GM23338 (cell line): ENCODE measurements at regions not wholly inside any gene's neighbourhood (a gene's known extent, or its start where the extent isn't known, plus 50 kb on each side); places are given as distances from the start of the nearest gene placed in this dataset.

Source experiments
- ATAC-seq: fragments of 200-7000 bp; cut with Tn5 transposase; 3 replicates; pipeline ENCODE4 v1.9.1; 2020
- DNase-seq: peaks from one replicate; pipeline ENCODE4 v3.0.0-alpha.2; 2015; ENCODE audit warnings: low spot score
- H2AFZ ChIP-seq: fragments of 200-600 bp; sonication (generic); 2 replicates; pipeline ENCODE4 v1.8.0; 2016; ENCODE audit warnings: antibody characterized with exemption, mild to moderate bottlenecking, moderate library complexity
- H3F3A ChIP-seq: fragments of 200-600 bp; sonication (generic); replicated peaks from 2 replicates; pipeline ENCODE4 v1.8.0; 2017; ENCODE audit warnings: antibody characterized with exemption, mixed run types, low read depth
- H3K27ac ChIP-seq: fragments of 200-600 bp; sonication (generic); 2 replicates; pipeline ENCODE4 v1.6.1; 2016; ENCODE audit warnings: low read depth
- H3K27me3 ChIP-seq: fragments of 200-600 bp; sonication (generic); 2 replicates; pipeline ENCODE4 v1.8.0; 2016; ENCODE audit warnings: mild to moderate bottlenecking, mixed run types, moderate library complexity; ENCODE audit not compliant: insufficient read depth
- H3K36me3 ChIP-seq: fragments of 200-600 bp; sonication (generic); 2 replicates; pipeline ENCODE4 v1.8.0; 2016; ENCODE audit warnings: mild to moderate bottlenecking; ENCODE audit not compliant: insufficient read depth
- H3K4me1 ChIP-seq: fragments of 200-600 bp; sonication (generic); 2 replicates; pipeline ENCODE4 v1.8.0; 2016; ENCODE audit warnings: mild to moderate bottlenecking, moderate library complexity; ENCODE audit not compliant: insufficient read depth
- H3K4me2 ChIP-seq: fragments of 200-600 bp; sonication (generic); 2 replicates; pipeline ENCODE4 v1.7.1; 2017; ENCODE audit warnings: mixed run types
- H3K4me3 ChIP-seq: fragments of 200-600 bp; sonication (generic); 2 replicates; pipeline ENCODE4 v1.6.1; 2016; ENCODE audit warnings: mixed run types
- H3K79me2 ChIP-seq: fragments of 200-600 bp; sonication (generic); replicated peaks from 2 replicates; pipeline ENCODE4 v1.8.0; 2017; ENCODE audit warnings: mild to moderate bottlenecking; ENCODE audit not compliant: insufficient read depth
- H3K9me2 ChIP-seq: fragments of 200-600 bp; sonication (generic); 2 replicates; pipeline ENCODE4 v1.8.0; 2017; ENCODE audit not compliant: insufficient read depth
- H4K20me1 ChIP-seq: fragments of 200-600 bp; sonication (generic); replicated peaks from 2 replicates; pipeline ENCODE4 v1.8.0; 2017; ENCODE audit warnings: mild to moderate bottlenecking; ENCODE audit not compliant: insufficient read depth
- H3K27ac Mint-ChIP-seq: 2 replicates; pipeline ENCODE4 v1.8.0; 2020; ENCODE audit warnings: inconsistent platforms, mild to moderate bottlenecking, moderate library complexity, mixed read lengths
- H3K27me3 Mint-ChIP-seq: 3 replicates; pipeline ENCODE4 v1.8.0; 2022; ENCODE audit warnings: low read depth, mild to moderate bottlenecking, moderate library complexity, mixed read lengths, inconsistent platforms; ENCODE audit not compliant: insufficient read depth, poor library complexity
- H3K36me3 Mint-ChIP-seq: 3 replicates; pipeline ENCODE4 v1.8.0; 2021; ENCODE audit warnings: low read depth, mild to moderate bottlenecking, inconsistent platforms, moderate library complexity, mixed read lengths
- H3K4me1 Mint-ChIP-seq: 3 replicates; pipeline ENCODE4 v1.8.0; 2020; ENCODE audit warnings: mild to moderate bottlenecking, inconsistent platforms, mixed read lengths
- H3K4me3 Mint-ChIP-seq: 3 replicates; pipeline ENCODE4 v1.8.0; 2021; ENCODE audit warnings: moderate library complexity, mild to moderate bottlenecking, inconsistent platforms, mixed read lengths
- H3K9me3 Mint-ChIP-seq: 3 replicates; pipeline ENCODE4 v1.8.0; 2020; ENCODE audit warnings: moderate library complexity, mild to moderate bottlenecking, inconsistent platforms, mixed read lengths
- EZH2 ChIP-seq: fragments of 200-600 bp; sonication (generic); IDR thresholded peaks from one replicate; pipeline ENCODE4 v1.8.0; 2017; ENCODE audit warnings: antibody characterized with exemption, mild to moderate bottlenecking, low read depth; ENCODE audit not compliant: unreplicated experiment
- EZH2phosphoT487 ChIP-seq: fragments of 200-600 bp; sonication (generic); IDR thresholded peaks from one replicate; pipeline ENCODE4 v1.8.1; 2018; ENCODE audit warnings: antibody characterized with exemption; ENCODE audit not compliant: unreplicated experiment
- JUNB ChIP-seq: IDR thresholded peaks from one replicate; pipeline ENCODE4 v1.6.1; 2016; ENCODE audit warnings: antibody characterized with exemption; ENCODE audit not compliant: unreplicated experiment
- NANOG ChIP-seq: IDR thresholded peaks from 2 replicates; pipeline ENCODE4 v1.6.1; 2016; ENCODE audit warnings: antibody characterized with exemption, borderline replicate concordance
- POLR2AphosphoS5 ChIP-seq: IDR thresholded peaks from 2 replicates; pipeline ENCODE4 v1.6.1; 2016; ENCODE audit warnings: antibody characterized with exemption, low read depth
- ZNF114 ChIP-seq: fragments of 250-450 bp; sonication (Bioruptor Pico); IDR thresholded peaks from 2 replicates; pipeline ENCODE4 v1.5.0; 2020; ENCODE audit warnings: mild to moderate bottlenecking, moderate library complexity
- ZNF331 ChIP-seq: fragments of 250-450 bp; sonication (Bioruptor Pico); IDR thresholded peaks from 2 replicates; pipeline ENCODE4 v1.5.0; 2020; ENCODE audit warnings: low read depth, mild to moderate bottlenecking, moderate library complexity
- TF ChIP-seq, protein P1 (sequence below): fragments of 250-450 bp; sonication (Bioruptor Pico); IDR thresholded peaks from 2 replicates; pipeline ENCODE4 v1.5.0; 2020; ENCODE audit warnings: mild to moderate bottlenecking, moderate library complexity
- TF ChIP-seq, protein P2 (sequence below), 2 experiments: fragments of 200-600 bp in 1 of 2; sonication (generic) in 1 of 2; conservative IDR thresholded peaks; 2 replicates each; pipeline versions ENCODE4 v1.5.1 to v1.6.1; 2016 to 2017; ENCODE audit warnings: antibody characterized with exemption in 2 of 2, low read depth in 2 of 2, mild to moderate bottlenecking in 2 of 2, moderate library complexity in 1 of 2

DNA sequence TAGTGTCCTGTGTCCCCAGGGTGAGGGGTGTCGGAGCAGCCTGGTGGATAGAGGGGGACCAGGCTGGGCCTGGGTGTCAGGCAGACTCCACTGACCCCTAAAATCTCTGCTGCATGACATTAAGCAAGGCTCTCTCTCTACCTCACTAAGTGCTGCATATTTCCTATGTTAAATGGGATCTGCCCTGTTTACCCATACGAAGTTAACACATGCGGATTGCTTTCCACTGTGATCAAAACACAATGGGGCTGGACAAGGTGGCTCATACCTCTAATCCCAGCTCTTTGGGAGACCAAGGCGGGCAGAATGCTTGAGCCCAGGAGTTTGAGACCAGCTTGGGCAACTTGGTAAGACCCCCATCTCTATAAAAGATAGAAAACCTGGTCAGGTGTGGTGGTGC is 426.2 kb downstream of the MIAT start (continued):
- TF ChIP-seq, protein P1, sequence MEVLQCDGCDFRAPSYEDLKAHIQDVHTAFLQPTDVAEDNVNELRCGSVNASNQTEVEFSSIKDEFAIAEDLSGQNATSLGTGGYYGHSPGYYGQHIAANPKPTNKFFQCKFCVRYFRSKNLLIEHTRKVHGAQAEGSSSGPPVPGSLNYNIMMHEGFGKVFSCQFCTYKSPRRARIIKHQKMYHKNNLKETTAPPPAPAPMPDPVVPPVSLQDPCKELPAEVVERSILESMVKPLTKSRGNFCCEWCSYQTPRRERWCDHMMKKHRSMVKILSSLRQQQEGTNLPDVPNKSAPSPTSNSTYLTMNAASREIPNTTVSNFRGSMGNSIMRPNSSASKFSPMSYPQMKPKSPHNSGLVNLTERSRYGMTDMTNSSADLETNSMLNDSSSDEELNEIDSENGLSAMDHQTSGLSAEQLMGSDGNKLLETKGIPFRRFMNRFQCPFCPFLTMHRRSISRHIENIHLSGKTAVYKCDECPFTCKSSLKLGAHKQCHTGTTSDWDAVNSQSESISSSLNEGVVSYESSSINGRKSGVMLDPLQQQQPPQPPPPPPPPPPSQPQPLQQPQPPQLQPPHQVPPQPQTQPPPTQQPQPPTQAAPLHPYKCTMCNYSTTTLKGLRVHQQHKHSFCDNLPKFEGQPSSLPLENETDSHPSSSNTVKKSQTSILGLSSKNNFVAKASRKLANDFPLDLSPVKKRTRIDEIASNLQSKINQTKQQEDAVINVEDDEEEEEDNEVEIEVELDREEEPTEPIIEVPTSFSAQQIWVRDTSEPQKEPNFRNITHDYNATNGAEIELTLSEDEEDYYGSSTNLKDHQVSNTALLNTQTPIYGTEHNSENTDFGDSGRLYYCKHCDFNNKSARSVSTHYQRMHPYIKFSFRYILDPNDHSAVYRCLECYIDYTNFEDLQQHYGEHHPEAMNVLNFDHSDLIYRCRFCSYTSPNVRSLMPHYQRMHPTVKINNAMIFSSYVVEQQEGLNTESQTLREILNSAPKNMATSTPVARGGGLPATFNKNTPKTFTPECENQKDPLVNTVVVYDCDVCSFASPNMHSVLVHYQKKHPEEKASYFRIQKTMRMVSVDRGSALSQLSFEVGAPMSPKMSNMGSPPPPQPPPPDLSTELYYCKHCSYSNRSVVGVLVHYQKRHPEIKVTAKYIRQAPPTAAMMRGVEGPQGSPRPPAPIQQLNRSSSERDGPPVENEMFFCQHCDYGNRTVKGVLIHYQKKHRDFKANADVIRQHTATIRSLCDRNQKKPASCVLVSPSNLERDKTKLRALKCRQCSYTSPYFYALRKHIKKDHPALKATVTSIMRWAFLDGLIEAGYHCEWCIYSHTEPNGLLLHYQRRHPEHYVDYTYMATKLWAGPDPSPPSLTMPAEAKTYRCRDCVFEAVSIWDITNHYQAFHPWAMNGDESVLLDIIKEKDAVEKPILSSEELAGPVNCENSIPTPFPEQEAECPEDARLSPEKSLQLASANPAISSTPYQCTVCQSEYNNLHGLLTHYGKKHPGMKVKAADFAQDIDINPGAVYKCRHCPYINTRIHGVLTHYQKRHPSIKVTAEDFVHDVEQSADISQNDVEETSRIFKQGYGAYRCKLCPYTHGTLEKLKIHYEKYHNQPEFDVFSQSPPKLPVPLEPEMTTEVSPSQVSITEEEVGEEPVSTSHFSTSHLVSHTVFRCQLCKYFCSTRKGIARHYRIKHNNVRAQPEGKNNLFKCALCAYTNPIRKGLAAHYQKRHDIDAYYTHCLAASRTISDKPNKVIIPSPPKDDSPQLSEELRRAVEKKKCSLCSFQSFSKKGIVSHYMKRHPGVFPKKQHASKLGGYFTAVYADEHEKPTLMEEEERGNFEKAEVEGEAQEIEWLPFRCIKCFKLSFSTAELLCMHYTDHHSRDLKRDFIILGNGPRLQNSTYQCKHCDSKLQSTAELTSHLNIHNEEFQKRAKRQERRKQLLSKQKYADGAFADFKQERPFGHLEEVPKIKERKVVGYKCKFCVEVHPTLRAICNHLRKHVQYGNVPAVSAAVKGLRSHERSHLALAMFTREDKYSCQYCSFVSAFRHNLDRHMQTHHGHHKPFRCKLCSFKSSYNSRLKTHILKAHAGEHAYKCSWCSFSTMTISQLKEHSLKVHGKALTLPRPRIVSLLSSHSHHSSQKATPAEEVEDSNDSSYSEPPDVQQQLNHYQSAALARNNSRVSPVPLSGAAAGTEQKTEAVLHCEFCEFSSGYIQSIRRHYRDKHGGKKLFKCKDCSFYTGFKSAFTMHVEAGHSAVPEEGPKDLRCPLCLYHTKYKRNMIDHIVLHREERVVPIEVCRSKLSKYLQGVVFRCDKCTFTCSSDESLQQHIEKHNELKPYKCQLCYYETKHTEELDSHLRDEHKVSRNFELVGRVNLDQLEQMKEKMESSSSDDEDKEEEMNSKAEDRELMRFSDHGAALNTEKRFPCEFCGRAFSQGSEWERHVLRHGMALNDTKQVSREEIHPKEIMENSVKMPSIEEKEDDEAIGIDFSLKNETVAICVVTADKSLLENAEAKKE (CRISPR knock-in tag), result no peak
- TF ChIP-seq NANOG, result no peak
- TF ChIP-seq ZNF331 (CRISPR knock-in tag), result no peak
- TF ChIP-seq, protein P2, sequence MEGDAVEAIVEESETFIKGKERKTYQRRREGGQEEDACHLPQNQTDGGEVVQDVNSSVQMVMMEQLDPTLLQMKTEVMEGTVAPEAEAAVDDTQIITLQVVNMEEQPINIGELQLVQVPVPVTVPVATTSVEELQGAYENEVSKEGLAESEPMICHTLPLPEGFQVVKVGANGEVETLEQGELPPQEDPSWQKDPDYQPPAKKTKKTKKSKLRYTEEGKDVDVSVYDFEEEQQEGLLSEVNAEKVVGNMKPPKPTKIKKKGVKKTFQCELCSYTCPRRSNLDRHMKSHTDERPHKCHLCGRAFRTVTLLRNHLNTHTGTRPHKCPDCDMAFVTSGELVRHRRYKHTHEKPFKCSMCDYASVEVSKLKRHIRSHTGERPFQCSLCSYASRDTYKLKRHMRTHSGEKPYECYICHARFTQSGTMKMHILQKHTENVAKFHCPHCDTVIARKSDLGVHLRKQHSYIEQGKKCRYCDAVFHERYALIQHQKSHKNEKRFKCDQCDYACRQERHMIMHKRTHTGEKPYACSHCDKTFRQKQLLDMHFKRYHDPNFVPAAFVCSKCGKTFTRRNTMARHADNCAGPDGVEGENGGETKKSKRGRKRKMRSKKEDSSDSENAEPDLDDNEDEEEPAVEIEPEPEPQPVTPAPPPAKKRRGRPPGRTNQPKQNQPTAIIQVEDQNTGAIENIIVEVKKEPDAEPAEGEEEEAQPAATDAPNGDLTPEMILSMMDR (conservative IDR thresholded peaks at IDR 0.05; ENCODE audit: low read depth in 2 of 2), result no peak
- TF ChIP-seq EZH2phosphoT487, result no peak
- no peak for TF ChIP-seq ZNF114 (CRISPR knock-in tag)
- no peak for TF ChIP-seq POLR2AphosphoS5
- no peak for TF ChIP-seq JUNB

DNA sequence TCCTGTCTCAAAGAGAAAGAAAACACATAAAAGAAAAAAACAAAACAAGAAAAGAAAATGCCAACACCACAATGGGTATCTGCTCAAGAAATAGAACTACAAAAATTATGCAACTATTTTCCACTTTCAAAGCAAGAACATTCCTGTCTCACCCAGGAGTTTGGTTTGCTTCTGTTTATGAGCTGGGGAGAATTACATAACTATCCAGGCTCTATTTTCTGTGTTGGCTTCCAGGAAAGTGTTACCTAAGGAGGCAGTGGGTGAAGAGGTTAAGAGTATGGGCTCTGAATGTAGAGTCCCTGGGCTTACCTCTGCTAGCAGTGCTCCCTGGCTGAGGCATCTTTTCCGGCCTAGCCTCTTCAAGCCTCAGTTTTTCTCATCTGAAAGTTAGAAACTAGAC is 426.7 kb downstream of the MIAT start:
- no peaks in the 10 kb centered on the region for H3F3A ChIP-seq
- H3K4me3 Mint-ChIP-seq, result no peak overlapping the region
- H3K4me1 ChIP-seq, result peaks cover 12% of the 10 kb centered on the region
- no peak overlapping the region for H3K4me3 ChIP-seq
- no peaks in the 10 kb centered on the region for H4K20me1 ChIP-seq
- H2AFZ ChIP-seq, result no peak overlapping the region
- H3K27me3 ChIP-seq, result no peaks in the 10 kb centered on the region
- no peak overlapping the region for H3K4me2 ChIP-seq
- no peaks in the 10 kb centered on the region for H3K9me3 Mint-ChIP-seq
- peaks cover 25% of the 10 kb centered on the region for H3K4me1 Mint-ChIP-seq
- TF ChIP-seq NANOG, result no peak
- no peak for TF ChIP-seq EZH2
- TF ChIP-seq JUNB, result no peak
- TF ChIP-seq ZNF331 (CRISPR knock-in tag), result no peak
- TF ChIP-seq EZH2phosphoT487, result no peak
- H3K9me2 ChIP-seq, result no peaks in the 10 kb centered on the region
- no peak for ATAC-seq
- no peaks in the 10 kb centered on the region for H3K27me3 Mint-ChIP-seq
- no peak overlapping the region for H3K27ac ChIP-seq
- H3K36me3 ChIP-seq, result no peaks in the 10 kb centered on the region
- no peaks in the 10 kb centered on the region for H3K36me3 Mint-ChIP-seq
- no peaks in the 10 kb centered on the region for H3K79me2 ChIP-seq
- H3K27ac Mint-ChIP-seq, result no peak overlapping the region
- DNase-seq, result no peak
